ENCODE measurements at regions not wholly inside any gene's neighbourhood (a gene's known extent, or its start where the extent isn't known, plus 50 kb on each side); places are given as distances from the start of the nearest gene placed in this dataset.

DNA sequence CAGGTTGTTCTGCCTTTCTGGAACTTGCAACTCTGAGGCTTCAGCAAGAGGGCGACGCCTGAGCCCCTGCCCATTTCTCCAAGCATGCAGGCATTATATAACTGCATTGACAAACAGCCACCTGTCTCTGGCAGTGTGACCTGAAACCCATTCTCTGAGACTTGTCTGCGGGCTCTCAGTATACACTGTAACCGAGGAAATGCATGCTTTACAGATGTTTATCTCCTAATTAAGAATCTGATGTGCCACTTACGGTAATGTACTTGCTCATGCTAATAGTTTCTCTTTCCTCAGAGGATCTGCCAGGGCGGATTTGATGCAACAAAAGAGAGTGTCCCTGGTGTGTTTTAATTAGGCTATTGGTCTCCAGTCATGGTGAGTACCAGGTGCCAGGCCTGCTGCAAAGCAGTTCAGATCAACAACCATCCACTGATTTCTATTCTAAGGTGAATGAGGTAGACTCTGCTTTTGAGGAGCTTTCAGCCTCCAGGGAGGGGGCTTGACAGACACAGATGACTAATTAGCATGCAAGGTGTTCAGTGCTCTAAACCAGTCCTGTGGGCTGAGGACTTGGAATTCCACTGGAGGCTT lies 593.7 kb upstream of the KLF4 start:
- TF ChIP-seq ZNF433 (tag by site-specific recombination; IDR thresholded peaks at IDR 0.05; ENCODE audit: low read depth) = no peak
- no peak for TF ChIP-seq ZNF544 (tag by site-specific recombination; IDR thresholded peaks at IDR 0.05)
- TF ChIP-seq ZSCAN16 (tag by site-specific recombination; IDR thresholded peaks at IDR 0.05) = no peak
- no peak overlapping the region for H3K27ac ChIP-seq (ENCODE audit: extremely low read depth, low read depth, low read length)
- H3K4me1 ChIP-seq (ENCODE audit: control insufficient read depth, insufficient read depth, low read length) = no peaks in the 10 kb centered on the region
- H3K36me3 ChIP-seq (ENCODE audit: control insufficient read depth in 2 of 2, insufficient read depth in 1 of 2, low read length in 2 of 2) = no peaks in the 10 kb centered on the region
- ChIA-PET POLR2A (no interaction called here), CTCF (interaction anchor here (0.6 kb wide), 1 partner anchor 671 kb away, joined by 5 read pairs; no protein-coding TSS in a partner anchor)
- H3K4me3 ChIP-seq (ENCODE audit: low read depth, low read length) = no peak overlapping the region
- H3K9me3 ChIP-seq (ENCODE audit: control insufficient read depth, insufficient read depth, low read depth, low read length) = no peaks in the 10 kb centered on the region

DNA sequence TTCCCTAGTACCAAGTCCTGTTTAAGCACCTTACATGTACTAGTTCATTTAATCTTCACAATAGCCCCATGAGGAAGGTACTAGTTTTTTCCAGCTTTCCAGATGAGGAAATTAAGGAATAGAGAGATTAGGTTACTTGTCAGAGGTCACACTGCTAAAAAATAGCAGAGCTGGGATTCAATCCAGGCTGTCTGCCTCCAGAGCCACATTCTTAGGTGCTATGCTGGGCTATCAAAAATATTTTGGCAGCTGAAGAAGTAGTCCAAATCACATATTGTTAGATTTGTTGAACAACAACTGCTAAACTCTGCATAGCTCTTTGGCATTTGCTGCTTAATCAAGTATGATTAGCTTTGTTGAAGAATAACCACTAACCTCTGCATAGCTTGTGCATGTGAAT lies 591.5 kb upstream of the KLF4 start:
- TF ChIP-seq, protein P1, sequence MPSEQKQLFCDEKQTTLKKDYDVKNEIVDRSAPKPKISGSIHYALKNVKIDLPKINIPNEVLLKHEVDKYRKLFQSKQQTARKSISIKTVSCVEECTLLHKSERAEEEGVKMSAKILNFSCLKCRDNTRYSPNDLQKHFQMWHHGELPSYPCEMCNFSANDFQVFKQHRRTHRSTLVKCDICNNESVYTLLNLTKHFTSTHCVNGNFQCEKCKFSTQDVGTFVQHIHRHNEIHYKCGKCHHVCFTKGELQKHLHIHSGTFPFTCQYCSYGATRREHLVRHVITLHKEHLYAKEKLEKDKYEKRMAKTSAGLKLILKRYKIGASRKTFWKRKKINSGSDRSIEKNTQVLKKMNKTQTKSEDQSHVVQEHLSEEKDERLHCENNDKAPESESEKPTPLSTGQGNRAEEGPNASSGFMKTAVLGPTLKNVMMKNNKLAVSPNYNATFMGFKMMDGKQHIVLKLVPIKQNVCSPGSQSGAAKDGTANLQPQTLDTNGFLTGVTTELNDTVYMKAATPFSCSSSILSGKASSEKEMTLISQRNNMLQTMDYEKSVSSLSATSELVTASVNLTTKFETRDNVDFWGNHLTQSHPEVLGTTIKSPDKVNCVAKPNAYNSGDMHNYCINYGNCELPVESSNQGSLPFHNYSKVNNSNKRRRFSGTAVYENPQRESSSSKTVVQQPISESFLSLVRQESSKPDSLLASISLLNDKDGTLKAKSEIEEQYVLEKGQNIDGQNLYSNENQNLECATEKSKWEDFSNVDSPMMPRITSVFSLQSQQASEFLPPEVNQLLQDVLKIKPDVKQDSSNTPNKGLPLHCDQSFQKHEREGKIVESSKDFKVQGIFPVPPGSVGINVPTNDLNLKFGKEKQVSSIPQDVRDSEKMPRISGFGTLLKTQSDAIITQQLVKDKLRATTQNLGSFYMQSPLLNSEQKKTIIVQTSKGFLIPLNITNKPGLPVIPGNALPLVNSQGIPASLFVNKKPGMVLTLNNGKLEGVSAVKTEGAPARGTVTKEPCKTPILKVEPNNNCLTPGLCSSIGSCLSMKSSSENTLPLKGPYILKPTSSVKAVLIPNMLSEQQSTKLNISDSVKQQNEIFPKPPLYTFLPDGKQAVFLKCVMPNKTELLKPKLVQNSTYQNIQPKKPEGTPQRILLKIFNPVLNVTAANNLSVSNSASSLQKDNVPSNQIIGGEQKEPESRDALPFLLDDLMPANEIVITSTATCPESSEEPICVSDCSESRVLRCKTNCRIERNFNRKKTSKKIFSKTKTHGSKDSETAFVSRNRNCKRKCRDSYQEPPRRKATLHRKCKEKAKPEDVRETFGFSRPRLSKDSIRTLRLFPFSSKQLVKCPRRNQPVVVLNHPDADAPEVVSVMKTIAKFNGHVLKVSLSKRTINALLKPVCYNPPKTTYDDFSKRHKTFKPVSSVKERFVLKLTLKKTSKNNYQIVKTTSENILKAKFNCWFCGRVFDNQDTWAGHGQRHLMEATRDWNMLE (tag by site-specific recombination; conservative IDR thresholded peaks at IDR 0.05; ENCODE audit: low read depth) = no peak
- TF ChIP-seq, protein P2, sequence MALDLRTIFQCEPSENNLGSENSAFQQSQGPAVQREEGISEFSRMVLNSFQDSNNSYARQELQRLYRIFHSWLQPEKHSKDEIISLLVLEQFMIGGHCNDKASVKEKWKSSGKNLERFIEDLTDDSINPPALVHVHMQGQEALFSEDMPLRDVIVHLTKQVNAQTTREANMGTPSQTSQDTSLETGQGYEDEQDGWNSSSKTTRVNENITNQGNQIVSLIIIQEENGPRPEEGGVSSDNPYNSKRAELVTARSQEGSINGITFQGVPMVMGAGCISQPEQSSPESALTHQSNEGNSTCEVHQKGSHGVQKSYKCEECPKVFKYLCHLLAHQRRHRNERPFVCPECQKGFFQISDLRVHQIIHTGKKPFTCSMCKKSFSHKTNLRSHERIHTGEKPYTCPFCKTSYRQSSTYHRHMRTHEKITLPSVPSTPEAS (tag by site-specific recombination; IDR thresholded peaks at IDR 0.05) = no peak
- TF ChIP-seq, protein P3, sequence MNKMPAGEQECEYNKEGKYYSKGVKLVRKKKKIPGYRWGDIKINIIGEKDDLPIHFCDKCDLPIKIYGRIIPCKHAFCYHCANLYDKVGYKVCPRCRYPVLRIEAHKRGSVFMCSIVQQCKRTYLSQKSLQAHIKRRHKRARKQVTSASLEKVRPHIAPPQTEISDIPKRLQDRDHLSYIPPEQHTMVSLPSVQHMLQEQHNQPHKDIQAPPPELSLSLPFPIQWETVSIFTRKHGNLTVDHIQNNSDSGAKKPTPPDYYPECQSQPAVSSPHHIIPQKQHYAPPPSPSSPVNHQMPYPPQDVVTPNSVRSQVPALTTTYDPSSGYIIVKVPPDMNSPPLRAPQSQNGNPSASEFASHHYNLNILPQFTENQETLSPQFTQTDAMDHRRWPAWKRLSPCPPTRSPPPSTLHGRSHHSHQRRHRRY (tag by site-specific recombination; IDR thresholded peaks at IDR 0.05) = no peak
- TF ChIP-seq, protein P4, sequence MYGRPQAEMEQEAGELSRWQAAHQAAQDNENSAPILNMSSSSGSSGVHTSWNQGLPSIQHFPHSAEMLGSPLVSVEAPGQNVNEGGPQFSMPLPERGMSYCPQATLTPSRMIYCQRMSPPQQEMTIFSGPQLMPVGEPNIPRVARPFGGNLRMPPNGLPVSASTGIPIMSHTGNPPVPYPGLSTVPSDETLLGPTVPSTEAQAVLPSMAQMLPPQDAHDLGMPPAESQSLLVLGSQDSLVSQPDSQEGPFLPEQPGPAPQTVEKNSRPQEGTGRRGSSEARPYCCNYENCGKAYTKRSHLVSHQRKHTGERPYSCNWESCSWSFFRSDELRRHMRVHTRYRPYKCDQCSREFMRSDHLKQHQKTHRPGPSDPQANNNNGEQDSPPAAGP (tag by site-specific recombination; IDR thresholded peaks at IDR 0.05) = no peak
- no peak for TF ChIP-seq KLF9 (tag by site-specific recombination; IDR thresholded peaks at IDR 0.05; ENCODE audit: low read depth)
- no peak for TF ChIP-seq ZNF624 (tag by site-specific recombination; IDR thresholded peaks at IDR 0.05)
- no peak for TF ChIP-seq ZNF837 (tag by site-specific recombination; IDR thresholded peaks at IDR 0.05)
- TF ChIP-seq, protein P5, sequence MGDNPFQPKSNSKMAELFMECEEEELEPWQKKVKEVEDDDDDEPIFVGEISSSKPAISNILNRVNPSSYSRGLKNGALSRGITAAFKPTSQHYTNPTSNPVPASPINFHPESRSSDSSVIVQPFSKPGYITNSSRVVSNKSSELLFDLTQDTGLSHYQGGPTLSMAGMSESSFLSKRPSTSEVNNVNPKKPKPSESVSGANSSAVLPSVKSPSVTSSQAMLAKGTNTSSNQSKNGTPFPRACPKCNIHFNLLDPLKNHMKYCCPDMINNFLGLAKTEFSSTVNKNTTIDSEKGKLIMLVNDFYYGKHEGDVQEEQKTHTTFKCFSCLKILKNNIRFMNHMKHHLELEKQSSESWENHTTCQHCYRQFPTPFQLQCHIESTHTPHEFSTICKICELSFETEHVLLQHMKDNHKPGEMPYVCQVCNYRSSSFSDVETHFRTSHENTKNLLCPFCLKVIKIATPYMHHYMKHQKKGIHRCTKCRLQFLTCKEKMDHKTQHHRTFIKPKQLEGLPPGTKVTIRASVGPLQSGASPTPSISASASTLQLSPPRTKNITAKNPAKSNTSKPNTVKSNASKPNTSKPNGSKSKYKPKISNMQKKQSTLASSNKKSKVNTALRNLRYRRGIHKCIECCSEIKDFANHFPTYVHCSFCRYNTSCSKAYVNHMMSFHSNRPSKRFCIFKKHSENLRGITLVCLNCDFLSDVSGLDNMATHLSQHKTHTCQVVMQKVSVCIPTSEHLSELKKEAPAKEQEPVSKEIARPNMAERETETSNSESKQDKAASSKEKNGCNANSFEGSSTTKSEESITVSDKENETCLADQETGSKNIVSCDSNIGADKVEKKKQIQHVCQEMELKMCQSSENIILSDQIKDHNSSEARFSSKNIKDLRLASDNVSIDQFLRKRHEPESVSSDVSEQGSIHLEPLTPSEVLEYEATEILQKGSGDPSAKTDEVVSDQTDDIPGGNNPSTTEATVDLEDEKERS (tag by site-specific recombination; IDR thresholded peaks at IDR 0.05) = no peak
- no peak for TF ChIP-seq ZNF266 (tag by site-specific recombination; IDR thresholded peaks at IDR 0.05; ENCODE audit: low read depth)
- TF ChIP-seq ZNF707 (tag by site-specific recombination; IDR thresholded peaks at IDR 0.05) = no peak
- no peak for TF ChIP-seq IKZF3 (tag by site-specific recombination; IDR thresholded peaks at IDR 0.05)
- TF ChIP-seq ZNF596 (tag by site-specific recombination; IDR thresholded peaks at IDR 0.05) = no peak
- TF ChIP-seq ZNF174 (tag by site-specific recombination; IDR thresholded peaks at IDR 0.05) = no peak
- no peak for TF ChIP-seq ZBTB8A (tag by site-specific recombination; IDR thresholded peaks at IDR 0.05)
- no peak for TF ChIP-seq PRDM1 (tag by site-specific recombination; IDR thresholded peaks at IDR 0.05)
- TF ChIP-seq ZSCAN23 (tag by site-specific recombination; IDR thresholded peaks at IDR 0.05) = no peak
- TF ChIP-seq RBAK (tag by site-specific recombination; IDR thresholded peaks at IDR 0.05) = no peak
- TF ChIP-seq MYNN (tag by site-specific recombination; IDR thresholded peaks at IDR 0.05; ENCODE audit: borderline replicate concordance) = no peak
- TF ChIP-seq YY2 (tag by site-specific recombination; IDR thresholded peaks at IDR 0.05) = no peak
- no peak for TF ChIP-seq SP7 (tag by site-specific recombination; IDR thresholded peaks at IDR 0.05)
- POLR2A ChIA-PET = no interaction called here
- CTCF ChIA-PET = interaction anchor here (0.7 kb wide), 1 partner anchor 191 kb away, joined by 3 read pairs; no protein-coding TSS in a partner anchor
- no peaks in the 10 kb centered on the region for H3K4me1 ChIP-seq (ENCODE audit: control insufficient read depth, insufficient read depth, low read length)
- no peak overlapping the region for H3K4me3 ChIP-seq (ENCODE audit: low read depth, low read length)
- H3K27ac ChIP-seq (ENCODE audit: extremely low read depth, low read depth, low read length) = no peak overlapping the region
- H3K36me3 ChIP-seq (ENCODE audit: control insufficient read depth in 2 of 2, insufficient read depth in 1 of 2, low read length in 2 of 2) = no peaks in the 10 kb centered on the region
- H3K9me3 ChIP-seq (ENCODE audit: control insufficient read depth, insufficient read depth, low read depth, low read length) = no peaks in the 10 kb centered on the region
